ENCODE measurements at regions not wholly inside any gene's neighbourhood (a gene's known extent, or its start where the extent isn't known, plus 50 kb on each side); places are given as distances from the start of the nearest gene placed in this dataset.
"Not testable (repeated sequence)": the region's sequence is repeated elsewhere in the genome, so short reads cannot be mapped to it uniquely, and the experiment has no call there.

DNA sequence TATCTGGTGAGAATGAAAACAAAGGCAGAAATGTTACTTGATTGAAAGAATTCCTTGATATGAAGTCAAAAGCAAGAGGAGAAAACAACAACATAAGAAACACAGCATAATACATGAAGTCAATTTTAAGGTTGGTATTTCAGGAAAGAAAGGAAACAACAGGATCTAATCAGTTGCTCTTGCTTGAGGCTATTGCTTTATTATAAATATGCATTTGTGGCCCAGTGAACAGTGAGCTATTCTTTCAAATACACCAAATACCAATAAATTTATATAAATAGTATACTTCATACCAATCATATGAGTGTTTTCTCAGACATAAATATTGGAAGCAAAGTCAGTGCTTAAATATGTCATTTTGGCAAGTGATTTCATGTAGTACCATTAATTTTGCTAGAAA lies 806.6 kb downstream of the NXPH1 start:
- DNase-seq: no peak

DNA sequence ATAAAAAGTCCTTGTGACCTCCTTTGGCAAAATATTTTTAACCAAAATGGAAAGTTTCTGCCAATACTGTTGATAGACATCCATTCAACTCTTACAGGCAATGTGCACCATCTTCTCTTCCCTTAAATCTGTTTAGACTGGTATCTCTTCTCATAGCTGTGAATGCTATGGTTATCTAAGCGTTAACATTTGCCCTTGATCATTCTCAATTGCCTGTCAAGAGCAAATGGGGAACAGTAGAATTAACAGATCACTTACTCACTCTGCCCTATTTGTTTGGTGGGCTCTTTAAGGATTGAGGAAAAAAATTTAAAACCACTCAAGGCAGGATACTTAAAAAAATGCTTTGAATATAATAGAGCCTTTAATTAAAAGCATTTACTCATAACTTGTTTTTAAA lies 808.4 kb downstream of the NXPH1 start:
- no peak for DNase-seq

DNA sequence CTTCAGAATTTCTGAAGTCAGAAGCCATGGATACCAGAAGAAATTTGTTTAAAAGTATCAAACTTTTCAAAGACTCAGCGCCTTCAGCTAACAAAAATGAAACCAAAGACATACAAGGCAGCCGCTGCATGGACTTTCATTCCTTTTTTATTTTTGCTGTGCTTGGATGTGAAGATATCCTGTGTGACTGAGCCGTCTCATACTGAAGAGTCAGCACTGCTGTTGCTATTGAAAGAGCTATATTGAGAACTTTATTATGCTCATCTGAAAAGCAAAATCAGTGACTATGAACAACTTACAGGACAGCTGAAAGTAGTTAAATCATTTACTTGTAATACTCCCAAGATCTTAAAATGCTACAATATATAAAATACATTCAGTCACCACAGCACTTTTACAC lies 809.2 kb downstream of the NXPH1 start:
- DNase-seq: no peak

DNA sequence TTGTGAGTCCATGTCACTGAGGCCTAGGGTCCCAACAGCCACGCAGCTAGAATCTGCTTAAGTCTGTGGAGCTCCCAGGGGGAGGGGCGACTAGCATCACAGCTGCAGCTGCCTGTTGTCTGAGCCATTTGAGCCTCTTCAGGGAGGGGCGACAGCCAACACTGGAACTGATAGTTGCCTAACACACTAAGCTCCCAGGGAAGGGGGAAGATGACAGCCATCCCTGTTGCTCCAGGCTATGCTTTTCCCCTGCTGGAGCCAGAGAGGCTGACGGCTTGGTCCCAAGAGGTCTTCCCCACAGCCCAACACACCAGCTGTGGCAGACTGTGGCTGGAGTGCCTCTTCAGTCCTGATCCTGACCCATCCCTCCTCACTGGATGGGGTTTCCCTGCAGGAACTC lies 817.5 kb downstream of the NXPH1 start:
- no peak for DNase-seq

DNA sequence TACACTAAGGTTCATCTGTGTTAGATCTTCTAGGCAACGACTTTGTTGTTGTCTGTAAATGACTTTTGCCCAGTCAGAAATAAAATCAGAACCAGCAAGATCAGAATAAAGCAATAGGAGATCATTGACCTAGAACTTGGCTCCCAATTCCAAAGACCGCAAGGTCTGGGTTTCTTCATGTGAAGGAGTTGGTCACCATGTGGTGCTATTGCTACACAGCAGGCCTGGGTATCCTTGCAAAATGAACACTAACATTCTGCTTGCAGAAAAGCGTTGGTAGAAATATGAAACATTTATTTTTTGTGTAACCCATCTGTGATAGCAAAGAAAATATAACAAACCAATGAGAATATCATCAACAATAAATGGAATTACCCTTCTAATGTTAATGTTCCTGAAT lies 831.0 kb downstream of the NXPH1 start:
- DNase-seq: no peak

DNA sequence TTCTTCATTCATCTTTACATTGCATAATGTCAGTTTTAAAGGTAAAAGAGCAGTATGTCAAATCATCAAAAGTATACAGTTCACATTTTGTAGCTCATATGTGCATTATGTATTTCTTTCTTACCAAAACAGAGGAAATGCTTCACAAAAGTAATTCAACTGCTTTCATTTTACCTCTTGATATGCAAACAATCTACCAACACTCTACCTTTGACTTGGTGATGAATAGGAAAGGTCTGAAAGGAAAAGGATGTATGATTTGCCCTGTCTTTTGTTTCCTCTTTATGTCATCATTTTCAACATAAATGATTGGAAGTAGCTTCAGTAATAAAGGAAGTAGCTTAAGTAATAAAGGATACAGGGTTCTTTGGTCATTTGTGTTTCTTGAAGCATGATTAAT lies 846.7 kb downstream of the NXPH1 start:
- no peak for DNase-seq

DNA sequence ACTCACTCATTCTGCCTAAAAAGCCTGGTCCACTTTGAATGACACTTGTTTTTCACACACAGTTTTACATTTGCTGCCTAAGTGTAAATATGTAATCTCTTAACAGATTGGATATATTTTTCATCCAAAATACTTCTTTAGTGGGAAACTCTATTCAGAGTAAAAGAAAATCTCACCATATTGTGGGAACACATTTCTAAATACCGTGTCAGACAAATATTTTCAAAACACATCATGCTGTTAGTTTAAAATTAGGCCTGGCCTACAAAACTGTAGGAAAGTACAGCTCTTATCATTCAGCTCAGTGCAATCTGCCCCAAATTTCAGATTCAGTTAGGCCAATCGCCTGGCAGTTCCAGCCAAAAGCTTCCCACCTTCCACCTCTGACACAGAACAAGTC lies 849.8 kb downstream of the NXPH1 start:
- no peak for DNase-seq

DNA sequence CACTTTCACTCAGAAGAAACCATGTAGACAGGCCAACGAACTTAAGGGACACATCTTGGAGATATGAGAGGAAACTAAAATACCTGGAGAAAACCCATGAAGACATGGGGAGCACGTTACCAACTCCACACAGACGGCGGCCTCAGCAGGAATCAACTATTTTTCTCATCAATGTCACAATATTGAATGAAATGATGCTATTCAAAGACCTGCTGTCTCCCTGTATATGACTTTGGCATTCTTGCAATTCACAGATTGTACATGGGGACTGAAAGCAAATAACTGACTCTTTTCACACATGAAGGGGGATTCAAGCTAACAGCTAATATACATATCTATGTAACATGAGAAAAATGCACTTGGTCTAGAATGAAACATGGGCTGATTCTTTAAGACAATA lies 869.0 kb downstream of the NXPH1 start:
- no peak for DNase-seq

DNA sequence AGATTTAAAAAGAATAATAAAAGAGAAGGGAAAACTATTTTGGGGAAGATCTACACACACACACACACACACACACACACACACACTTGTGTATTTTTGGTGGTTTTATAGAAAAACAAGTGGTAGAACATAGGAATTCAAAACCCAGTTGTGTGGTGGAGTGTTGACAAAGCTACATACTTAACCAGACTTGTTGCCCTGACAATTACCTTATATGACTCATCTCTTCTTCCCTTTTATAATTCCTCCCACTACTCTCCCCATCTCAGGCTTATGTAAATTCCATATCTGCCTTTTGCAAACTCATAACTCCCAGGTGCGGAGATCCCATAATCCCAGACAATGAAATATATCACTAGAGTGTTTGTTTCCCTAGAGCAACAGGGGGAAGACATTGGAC lies 873.7 kb downstream of the NXPH1 start:
- DNase-seq: no peak

DNA sequence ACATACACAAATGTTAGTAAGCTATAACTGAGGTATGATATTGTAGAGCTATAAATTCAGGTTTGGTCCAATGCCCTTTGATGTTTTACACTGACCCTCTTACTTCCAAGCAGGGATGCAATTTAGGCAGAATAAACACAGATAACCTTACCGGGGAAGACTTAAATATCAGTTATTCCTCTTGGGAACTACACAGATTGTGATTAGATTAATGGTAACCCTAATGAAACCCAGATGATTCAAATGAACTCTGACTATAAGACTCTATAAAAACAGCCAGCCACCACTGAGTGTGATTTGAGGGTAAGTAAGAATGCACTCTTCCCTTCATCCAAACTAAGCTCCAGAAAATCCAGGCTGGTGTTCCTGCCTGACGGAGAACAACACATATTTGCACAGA lies 891.1 kb downstream of the NXPH1 start:
- DNase-seq: no peak

DNA sequence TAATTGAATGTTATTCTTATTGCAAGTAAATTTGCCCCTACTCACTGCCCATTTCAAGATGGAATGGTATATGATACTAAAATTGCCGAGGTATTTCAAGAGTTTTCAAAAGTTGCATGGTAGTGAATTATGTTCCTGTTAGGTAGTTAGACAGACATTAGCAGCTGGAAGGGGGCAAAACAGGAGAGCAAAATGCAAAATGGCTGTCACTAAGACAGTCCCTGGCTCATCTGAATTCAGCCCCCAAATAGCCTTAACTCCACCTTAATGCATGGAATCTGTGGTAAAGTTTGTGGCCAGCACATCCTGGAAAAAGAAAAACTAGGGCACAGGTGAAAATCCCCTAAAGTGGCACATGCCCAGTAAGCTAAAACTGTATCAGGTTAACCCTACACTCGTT lies 894.9 kb downstream of the NXPH1 start:
- DNase-seq: no peak

DNA sequence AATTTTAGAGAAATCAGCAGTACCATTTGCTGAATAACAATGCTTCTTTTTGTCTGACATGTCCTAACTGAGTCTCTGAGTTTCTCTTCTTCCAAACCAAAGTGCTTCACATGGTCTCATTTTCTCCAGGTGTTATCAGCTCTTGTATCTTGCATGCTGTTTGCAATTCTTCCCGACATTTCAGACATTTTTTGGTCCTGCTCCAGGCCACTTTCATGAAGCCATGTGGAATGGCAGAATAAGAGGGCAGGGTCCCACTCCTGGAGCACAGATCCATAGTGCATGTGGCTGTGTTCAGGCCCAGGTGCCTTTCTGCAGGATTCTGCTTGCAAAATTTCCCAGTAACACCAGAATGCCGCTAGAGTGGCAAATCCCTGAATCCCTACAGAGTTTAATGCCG lies 916.2 kb downstream of the NXPH1 start:
- DNase-seq: no peak

DNA sequence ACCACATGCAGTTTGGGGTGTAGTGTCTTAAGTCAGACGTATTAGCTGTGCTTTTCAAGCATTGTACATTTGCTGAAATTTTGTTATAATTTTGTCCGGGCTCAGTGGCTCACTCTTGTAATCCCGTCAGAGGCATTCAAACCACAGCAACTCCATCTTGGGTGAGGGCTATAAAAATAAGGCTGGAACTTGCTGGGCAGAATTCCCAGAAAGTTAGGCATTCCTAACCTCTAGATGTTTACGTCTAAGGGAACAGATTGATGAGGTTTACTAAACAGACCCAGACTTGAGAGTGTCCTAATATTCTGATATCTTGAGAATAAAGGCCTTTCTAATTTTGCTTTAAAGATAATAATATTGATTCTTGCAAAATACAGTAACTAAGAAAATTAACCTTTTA lies 957.8 kb downstream of the NXPH1 start:
- no peak for DNase-seq

DNA sequence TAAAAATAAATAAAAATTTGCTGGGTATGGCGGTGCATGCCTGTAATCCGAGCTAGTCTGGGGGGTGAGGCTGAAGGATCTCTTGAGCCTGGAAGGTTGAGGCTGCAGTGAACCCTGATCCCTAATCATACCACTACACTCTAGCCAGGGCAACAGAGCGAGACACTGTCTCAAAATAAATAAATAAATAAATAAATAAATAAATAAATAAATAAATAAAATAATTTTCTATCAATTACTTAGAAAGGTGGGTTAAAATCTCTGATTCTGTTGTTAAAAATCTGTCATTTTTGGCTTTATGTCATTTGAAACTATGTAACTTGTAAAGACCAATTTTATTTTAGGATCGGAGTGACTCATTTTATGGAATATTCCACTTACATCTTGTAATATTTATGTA lies 958.6 kb downstream of the NXPH1 start:
- DNase-seq: no peak

DNA sequence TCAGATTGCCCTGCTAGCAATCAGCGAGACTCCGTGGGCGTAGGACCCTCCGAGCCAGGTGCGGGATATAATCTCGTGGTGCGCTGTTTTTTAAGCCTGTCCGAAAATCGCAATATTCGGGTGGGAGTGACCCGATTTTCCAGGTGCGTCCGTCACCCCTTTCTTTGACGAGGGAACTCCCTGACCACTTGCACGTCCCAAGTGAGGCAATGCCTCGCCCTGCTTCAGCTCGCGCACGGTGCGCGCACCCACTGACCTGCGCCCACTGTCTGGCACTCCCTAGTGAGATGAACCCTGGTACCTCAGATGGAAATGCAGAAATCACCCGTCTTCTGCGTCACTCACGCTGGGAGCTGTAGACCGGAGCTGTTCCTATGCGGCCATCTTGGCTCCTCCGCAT lies 971.0 kb downstream of the NXPH1 start:
- DNase-seq: not testable (repeated sequence)

DNA sequence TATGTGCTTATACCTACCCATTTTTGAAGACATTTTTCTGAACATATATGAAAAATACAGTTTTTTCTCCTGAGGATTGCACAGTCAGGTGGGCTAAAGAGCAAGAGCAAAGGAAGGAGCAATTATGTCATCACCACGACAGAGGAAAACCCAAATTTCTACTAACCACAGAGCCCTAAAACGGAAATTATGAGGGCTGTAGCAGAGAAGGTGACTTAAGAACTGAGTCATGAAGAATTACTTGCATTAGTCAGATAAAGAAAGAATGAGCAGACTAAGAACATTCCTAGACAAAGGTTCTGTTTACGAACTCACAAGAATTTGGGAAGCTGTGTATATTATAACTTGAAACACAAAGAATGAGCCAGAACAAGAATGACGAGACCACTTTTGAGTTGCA lies 974.4 kb downstream of the NXPH1 start:
- no peak for DNase-seq

DNA sequence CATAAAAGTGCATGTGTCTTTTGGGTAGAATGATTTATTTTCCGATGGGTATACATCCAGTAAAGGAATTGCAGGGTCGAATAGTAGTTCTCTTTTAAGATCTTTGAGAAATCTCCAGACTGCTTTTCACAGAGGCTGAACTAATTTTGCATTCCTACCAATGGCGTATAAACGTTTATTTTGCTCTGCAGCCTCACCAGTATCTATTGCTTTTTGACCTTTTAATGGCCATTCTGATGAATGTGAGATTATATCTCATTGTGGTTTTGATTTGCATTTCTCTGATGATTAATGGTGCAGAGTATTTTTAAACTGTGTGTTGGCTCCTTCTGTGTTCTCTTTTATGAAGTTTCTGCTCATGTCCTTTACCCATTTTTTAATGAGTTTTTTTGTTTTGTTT lies 1020.1 kb downstream of the NXPH1 start:
- DNase-seq: no peak

DNA sequence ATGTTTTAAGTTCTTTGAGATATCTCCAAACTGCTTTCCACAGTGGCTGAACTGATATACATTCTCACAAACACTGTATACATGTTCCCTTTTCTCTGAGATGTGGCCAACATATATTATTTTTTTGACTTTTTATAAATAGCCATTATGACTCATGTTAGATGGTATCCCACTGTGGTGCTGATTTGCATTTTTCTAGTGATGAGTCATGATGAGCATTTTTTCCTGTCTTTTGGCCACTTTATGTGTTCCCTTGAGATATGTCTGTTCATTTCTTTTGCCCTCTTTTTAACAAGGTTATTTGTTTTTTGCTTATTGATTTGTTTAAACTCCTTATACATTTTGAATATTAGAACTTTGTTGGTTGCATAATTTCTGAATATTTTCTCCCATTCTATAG lies 1055.1 kb downstream of the NXPH1 start:
- DNase-seq: no peak

DNA sequence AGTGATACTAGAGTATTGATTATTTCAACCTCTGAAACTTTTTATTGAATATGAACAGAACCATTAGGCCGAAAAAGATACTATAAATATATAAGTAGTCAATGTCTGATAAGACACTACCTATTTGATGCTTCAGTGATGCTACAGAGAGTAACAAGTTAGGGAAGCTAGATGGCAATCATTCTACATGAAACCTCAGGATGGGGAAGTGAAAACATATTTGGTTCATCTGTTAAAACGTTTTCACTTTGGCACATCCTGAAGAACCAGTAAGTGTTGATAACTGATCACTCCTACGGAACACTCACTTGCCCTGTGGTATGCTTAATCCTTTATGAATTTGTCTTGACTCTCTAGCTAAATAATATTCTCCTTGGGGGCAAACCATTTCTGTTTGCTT lies 1064.9 kb downstream of the NXPH1 start:
- DNase-seq: no peak

DNA sequence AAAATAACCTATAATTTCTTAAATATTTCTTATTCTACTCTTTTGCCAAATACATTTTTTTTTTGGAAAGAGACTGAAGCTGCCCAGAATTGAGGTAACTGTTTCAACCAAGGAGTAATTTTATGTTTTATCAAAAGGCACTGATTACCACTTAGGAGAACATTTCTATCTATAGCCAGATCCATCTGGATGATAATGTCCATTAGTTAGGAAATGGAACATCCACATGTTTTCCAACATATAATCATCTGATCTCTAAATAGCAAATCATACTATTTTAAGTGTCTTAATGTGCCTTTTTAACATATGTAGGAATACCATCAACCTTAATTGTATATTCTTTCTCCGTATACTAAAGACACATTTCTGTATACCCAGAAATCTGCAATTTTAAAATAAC lies 1068.9 kb downstream of the NXPH1 start:
- DNase-seq: no peak

DNA sequence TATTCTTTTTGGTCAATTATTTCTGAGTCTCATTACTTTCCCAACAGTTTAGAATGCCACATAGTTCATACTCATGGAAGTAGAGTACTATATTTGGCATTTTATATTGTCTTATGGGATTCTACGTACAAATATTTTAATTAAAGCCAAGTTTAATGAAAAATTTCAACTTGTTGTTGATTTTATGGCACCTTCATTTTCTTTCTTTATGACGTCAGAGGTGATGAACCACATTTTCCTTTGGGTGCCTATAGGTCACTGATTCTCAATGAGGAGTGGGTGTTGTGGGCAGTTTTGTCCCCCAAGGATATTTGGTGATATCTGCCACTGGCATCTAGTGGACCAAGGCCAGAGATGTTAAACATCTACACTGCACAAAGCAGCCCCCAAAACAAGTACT lies 1071.3 kb downstream of the NXPH1 start:
- no peak for DNase-seq

DNA sequence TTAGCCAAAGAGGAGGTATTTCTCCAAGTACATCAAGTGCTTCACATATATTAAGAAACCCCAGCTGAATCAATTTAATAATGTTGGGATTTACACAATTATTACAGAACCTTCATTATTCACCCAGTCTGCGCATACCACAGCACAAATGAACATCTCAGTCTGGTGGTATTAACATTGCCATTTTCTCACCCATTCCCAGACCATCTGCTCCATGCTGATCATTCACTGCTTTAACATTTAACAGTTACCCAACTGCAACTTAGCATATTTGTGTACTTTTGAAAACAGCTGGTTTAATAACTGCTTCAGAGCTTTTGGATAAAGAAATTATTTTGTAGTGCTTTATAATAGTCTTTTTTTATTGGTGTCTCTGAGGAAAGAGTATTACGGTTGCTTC lies 1072.1 kb downstream of the NXPH1 start:
- DNase-seq: no peak

DNA sequence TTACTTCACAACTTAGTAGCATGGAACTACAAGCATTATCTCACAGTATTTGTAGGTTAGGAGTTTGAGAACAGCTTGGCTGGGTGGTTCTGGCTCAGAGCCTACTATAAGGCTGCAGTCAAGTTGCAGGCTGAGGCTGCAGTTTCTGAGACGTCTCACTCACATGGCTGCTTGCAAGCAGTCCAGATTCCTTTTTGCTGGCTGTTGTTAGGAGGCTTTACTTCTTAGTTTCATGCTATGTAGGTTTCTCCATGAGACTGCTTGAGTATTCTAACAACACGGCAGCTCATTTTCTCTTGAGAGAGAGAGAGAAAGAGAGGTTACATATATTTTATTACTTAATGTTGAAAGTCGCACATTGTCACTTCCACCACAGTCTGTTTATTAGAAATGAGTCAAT lies 1073.9 kb downstream of the NXPH1 start:
- no peak for DNase-seq

DNA sequence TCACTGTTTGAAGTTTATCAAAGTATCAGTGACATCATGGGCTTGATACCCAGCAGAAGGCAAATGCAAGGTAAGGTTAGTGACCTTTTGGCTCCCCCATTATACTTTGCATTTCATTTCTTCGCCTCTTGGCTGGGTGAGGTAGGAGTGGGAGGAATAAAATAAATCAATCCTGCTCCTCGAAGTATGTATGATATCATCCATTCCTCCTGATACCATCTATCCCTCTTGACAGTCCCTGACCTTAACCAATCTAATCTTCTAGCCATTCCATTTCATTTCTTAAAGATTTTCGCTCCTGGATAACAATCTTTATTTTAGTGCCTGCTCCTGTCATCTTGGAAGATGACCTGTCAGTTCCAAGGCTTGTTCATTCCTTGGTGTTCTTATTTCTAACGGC lies 1083.3 kb downstream of the NXPH1 start:
- no peak for DNase-seq

DNA sequence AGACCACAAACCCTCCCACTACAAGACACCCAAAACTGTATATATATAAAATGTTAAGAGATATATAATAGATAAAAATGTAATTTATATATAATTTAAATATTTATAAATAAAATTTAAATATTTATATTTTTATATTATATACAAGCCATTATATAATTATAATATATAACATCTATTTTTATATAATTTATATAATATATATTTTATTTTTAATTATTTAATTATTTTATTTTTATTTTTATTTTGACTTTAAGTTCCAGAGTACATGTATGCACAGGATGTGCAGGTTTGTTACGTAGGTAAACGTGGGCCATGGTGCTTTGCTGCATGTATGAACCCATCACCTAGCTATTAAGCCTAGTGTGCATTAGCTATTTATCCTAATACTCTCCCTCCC lies 1090.2 kb downstream of the NXPH1 start:
- DNase-seq: no peak

DNA sequence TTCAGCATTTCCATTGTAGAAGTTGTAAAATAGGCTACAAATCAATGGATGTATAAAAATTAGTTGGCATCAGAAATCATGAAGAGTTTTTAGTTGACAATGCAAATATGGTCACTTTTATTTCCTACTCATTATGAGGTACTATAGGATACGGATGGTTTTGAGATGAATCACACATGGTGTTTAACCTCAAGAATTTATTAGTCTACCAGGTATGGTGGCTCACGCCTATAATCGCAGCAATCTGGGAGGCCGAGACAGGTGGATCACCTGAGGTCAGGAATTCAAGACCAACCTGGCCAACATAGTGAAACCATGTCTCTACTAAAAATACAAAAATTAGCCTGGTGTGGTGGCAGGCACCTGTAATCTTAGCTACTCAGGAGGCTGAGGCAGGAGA lies 1119.0 kb downstream of the NXPH1 start:
- DNase-seq: not testable (repeated sequence)
